ENCODE measurements at regions not wholly inside any gene's neighbourhood (a gene's known extent, or its start where the extent isn't known, plus 50 kb on each side); places are given as distances from the start of the nearest gene placed in this dataset.

GRCh38 chr1:38578271-38578951 is 281.2 kb downstream of the RRAGC start:
- no peak for DNase-seq (ENCODE audit: low read depth)

GRCh38 chr1:38577937-38578270 is 281.7 kb downstream of the RRAGC start:
- DNase-seq (ENCODE audit: low read depth), result no peak

GRCh38 chr1:38577385-38577784 is 282.2 kb downstream of the RRAGC start:
- DNase-seq (ENCODE audit: low read depth), result no peak

- no peak for DNase-seq (ENCODE audit: low read depth)
These were observed 283.3 kb downstream of the RRAGC start for GRCh38 chr1:38576241-38576640.

- no peak for DNase-seq (ENCODE audit: low read depth)
These were observed 287.8 kb downstream of the RRAGC start for GRCh38 chr1:38571726-38572125.

- DNase-seq (ENCODE audit: low read depth), result no peak
These were observed 289.0 kb downstream of the RRAGC start for GRCh38 chr1:38570657-38570975.

- no peak for DNase-seq (ENCODE audit: low read depth)
These were observed 289.5 kb downstream of the RRAGC start for GRCh38 chr1:38569932-38570656.

- no peak for DNase-seq (ENCODE audit: low read depth)
These were observed 291.3 kb downstream of the RRAGC start for GRCh38 chr1:38568061-38568857.

GRCh38 chr1:38567401-38567800 is 292.2 kb downstream of the RRAGC start:
- DNase-seq (ENCODE audit: low read depth), result no peak

- no peak for DNase-seq (ENCODE audit: low read depth)
These were observed 294.5 kb downstream of the RRAGC start for GRCh38 chr1:38565020-38565491.

GRCh38 chr1:38563942-38564735 is 295.4 kb downstream of the RRAGC start:
- DNase-seq (ENCODE audit: low read depth), result no peak

GRCh38 chr1:38561725-38562124 is 297.8 kb downstream of the RRAGC start:
- no peak for DNase-seq (ENCODE audit: low read depth)

- DNase-seq (ENCODE audit: low read depth), result no peak
These were observed 298.5 kb downstream of the RRAGC start for GRCh38 chr1:38561110-38561509.

GRCh38 chr1:38560457-38560856 is 299.1 kb downstream of the RRAGC start:
- DNase-seq (ENCODE audit: low read depth), result no peak

- DNase-seq (ENCODE audit: low read depth), result no peak
These were observed 300.0 kb downstream of the RRAGC start for GRCh38 chr1:38559446-38560165.

GRCh38 chr1:38558500-38559445 is 300.8 kb downstream of the RRAGC start:
- no peak for DNase-seq (ENCODE audit: low read depth)

- no peak for DNase-seq (ENCODE audit: low read depth)
These were observed 301.5 kb downstream of the RRAGC start for GRCh38 chr1:38558055-38558454.

GRCh38 chr1:38555594-38555993 is 304.0 kb downstream of the RRAGC start:
- no peak for DNase-seq (ENCODE audit: low read depth)

GRCh38 chr1:38555130-38555529 is 304.4 kb downstream of the RRAGC start:
- no peak for DNase-seq (ENCODE audit: low read depth)

Data from HT1080 (cell line).